Mesenchymal stem cell (in vitro differentiated cells and primary cell): ENCODE measurements at regions not wholly inside any gene's neighbourhood (a gene's known extent, or its start where the extent isn't known, plus 50 kb on each side); places are given as distances from the start of the nearest gene placed in this dataset.

Experiments
- DNase-seq: peaks from one replicate; pipeline ENCODE4 v3.0.0-alpha.2; 2013
- H2AFZ ChIP-seq: one replicate; pipeline ENCODE4 v1.6.1; 2013; ENCODE audit warnings: low read depth, mild to moderate bottlenecking, control low read depth, inconsistent platforms, low read length, moderate library complexity
- H2AK5ac ChIP-seq: 2 replicates; pipeline ENCODE4 v1.6.1; 2013; ENCODE audit warnings: low read length, moderate library complexity, mild to moderate bottlenecking, inconsistent platforms; ENCODE audit not compliant: severe bottlenecking
- H2BK120ac ChIP-seq: one replicate; pipeline ENCODE4 v1.6.1; 2013; ENCODE audit warnings: low read depth, mild to moderate bottlenecking, inconsistent platforms, low read length, moderate library complexity
- H2BK12ac ChIP-seq, 2 experiments: one replicate each; pipeline ENCODE4 v1.6.1; 2013; ENCODE audit warnings: inconsistent platforms in 2 of 2, low read length in 2 of 2, mild to moderate bottlenecking in 2 of 2, moderate library complexity in 2 of 2, control low read depth in 1 of 2
- H2BK15ac ChIP-seq: one replicate; pipeline ENCODE4 v1.6.1; 2013; ENCODE audit warnings: mild to moderate bottlenecking, low read depth, inconsistent platforms; ENCODE audit not compliant: poor library complexity, severe bottlenecking
- H2BK5ac ChIP-seq: 2 replicates; pipeline ENCODE4 v1.6.1; 2013; ENCODE audit warnings: low read depth, mild to moderate bottlenecking, low read length, control low read depth, inconsistent platforms; ENCODE audit not compliant: poor library complexity, severe bottlenecking
- H3K14ac ChIP-seq, 2 experiments: one replicate each; pipeline ENCODE4 v1.6.1; 2013; ENCODE audit warnings: inconsistent platforms in 2 of 2, low read length in 2 of 2, control low read depth in 1 of 2, mild to moderate bottlenecking in 1 of 2, moderate library complexity in 1 of 2
- H3K18ac ChIP-seq, 2 experiments: one replicate each; pipeline ENCODE4 v1.6.1; 2013; ENCODE audit warnings: inconsistent platforms in 2 of 2, low read length in 2 of 2, control low read depth in 1 of 2, low read depth in 1 of 2, mild to moderate bottlenecking in 1 of 2
- H3K23ac ChIP-seq, 2 experiments: one replicate each; pipeline ENCODE4 v1.6.1; 2013; ENCODE audit warnings: inconsistent platforms in 2 of 2, low read length in 2 of 2, mild to moderate bottlenecking in 2 of 2, moderate library complexity in 2 of 2, control low read depth in 1 of 2
- H3K27ac ChIP-seq: 2 replicates; pipeline ENCODE4 v1.5.1; 2013; ENCODE audit warnings: mild to moderate bottlenecking, moderate library complexity, low read length, control low read depth, inconsistent platforms; ENCODE audit not compliant: poor library complexity, severe bottlenecking
- H3K27me3 ChIP-seq, 2 experiments: 2 replicates each; pipeline versions ENCODE4 v1.6.1 to v1.7.0; 2013; ENCODE audit warnings: low read length in 2 of 2, mild to moderate bottlenecking in 2 of 2, moderate library complexity in 2 of 2, control low read depth in 1 of 2, inconsistent platforms in 1 of 2; ENCODE audit not compliant: control insufficient read depth in 1 of 2, insufficient read depth in 1 of 2
- H3K36me3 ChIP-seq, 2 experiments: 2 replicates each; pipeline versions ENCODE4 v1.6.1 to v1.7.0; 2013; ENCODE audit warnings: low read length in 2 of 2, control low read depth in 1 of 2, inconsistent platforms in 1 of 2, low read depth in 1 of 2, mild to moderate bottlenecking in 1 of 2; ENCODE audit not compliant: insufficient read depth in 2 of 2, control insufficient read depth in 1 of 2
- H3K4ac ChIP-seq, 2 experiments: one replicate each; pipeline ENCODE4 v1.6.1; 2013; ENCODE audit warnings: inconsistent platforms in 2 of 2, low read length in 2 of 2, mild to moderate bottlenecking in 2 of 2, moderate library complexity in 2 of 2, control low read depth in 1 of 2, low read depth in 1 of 2
- H3K4me1 ChIP-seq: 2 replicates; pipeline ENCODE4 v1.6.1; 2013; ENCODE audit warnings: low read depth, low read length, control low read depth; ENCODE audit not compliant: control insufficient read depth, insufficient read depth
- H3K4me2 ChIP-seq: 2 replicates; pipeline ENCODE4 v1.6.1; 2013; ENCODE audit warnings: low read length, mild to moderate bottlenecking, inconsistent platforms; ENCODE audit not compliant: poor library complexity, severe bottlenecking
- H3K4me3 ChIP-seq, 2 experiments: 2 replicates each; pipeline versions ENCODE4 v1.5.1 to v1.7.0; 2013; ENCODE audit warnings: low read length in 2 of 2, mild to moderate bottlenecking in 2 of 2, control low read depth in 1 of 2, low read depth in 1 of 2; ENCODE audit not compliant: insufficient read depth in 1 of 2
- H3K79me1 ChIP-seq: replicated peaks from 2 replicates; pipeline ENCODE4 v1.6.1; 2013; ENCODE audit warnings: mild to moderate bottlenecking, control low read depth, low read length, inconsistent platforms; ENCODE audit not compliant: poor library complexity, severe bottlenecking
- H3K9ac ChIP-seq: 2 replicates; pipeline ENCODE4 v1.7.0; 2013; ENCODE audit warnings: mild to moderate bottlenecking, low read length, moderate library complexity
- H3K9me3 ChIP-seq: 2 replicates; pipeline ENCODE4 v1.7.0; 2013; ENCODE audit warnings: mild to moderate bottlenecking, low read length; ENCODE audit not compliant: control insufficient read depth
- H4K8ac ChIP-seq: one replicate; pipeline ENCODE4 v1.6.1; 2013; ENCODE audit warnings: inconsistent platforms, mild to moderate bottlenecking, low read length, moderate library complexity
- H4K91ac ChIP-seq: one replicate; pipeline ENCODE4 v1.6.1; 2013; ENCODE audit warnings: mild to moderate bottlenecking, low read length, inconsistent platforms
- WGBS: methylation state at CpG from one replicate; pipeline ENCODE4 v1.1.7; 2013; ENCODE audit warnings: mixed read lengths; 5-methylcytosine and 5-hydroxymethylcytosine counted together

- no peaks in the 10 kb centered on the region for H3K79me1 ChIP-seq
- WGBS, result no CpG with 5 or more reads among the region's 1 CpG
- no peak overlapping the region for H3K14ac ChIP-seq
Observed at GRCh38 chr2:37529830-37530415, 141.5 kb downstream of the CDC42EP3 start.

GRCh38 chr2:37532503-37532902, 138.9 kb downstream of the CDC42EP3 start:
- Histone ChIP-seq H3K4me3 (no peak overlapping the region), H3K9me3 (no peaks in the 10 kb centered on the region), H2AK5ac (no peak overlapping the region), H3K36me3 (no peaks in the 10 kb centered on the region), H3K4me2 (no peak overlapping the region), H3K27ac (no peak overlapping the region), H4K91ac (no peak overlapping the region), H2BK120ac (no peak overlapping the region), H3K79me1 (no peaks in the 10 kb centered on the region), H2AFZ (no peak overlapping the region), H2BK12ac (no peak overlapping the region), H2BK15ac (no peak overlapping the region), H3K18ac (no peak overlapping the region), H4K8ac (no peak overlapping the region), H3K9ac (no peak overlapping the region), H3K4ac (no peak overlapping the region), H3K23ac (no peak overlapping the region), H3K4me1 (no peaks in the 10 kb centered on the region), H3K14ac (no peak overlapping the region), H2BK5ac (no peak overlapping the region), H3K27me3 (no peaks in the 10 kb centered on the region)
- WGBS, result 98% methylated on average over 2 of the region's 2 CpGs
- DNase-seq, result no peak

More at GRCh38 chr2:37529830-37530415, 141.5 kb downstream of the CDC42EP3 start:
- H2BK120ac ChIP-seq, result no peak overlapping the region
- H3K4me2 ChIP-seq, result no peak overlapping the region
- DNase-seq, result no peak
- no peak overlapping the region for H3K4me3 ChIP-seq
- H2AK5ac ChIP-seq, result no peak overlapping the region
- H3K18ac ChIP-seq, result no peak overlapping the region
- no peak overlapping the region for H3K27ac ChIP-seq
- no peak overlapping the region for H3K9ac ChIP-seq
- H2BK12ac ChIP-seq, result no peak overlapping the region
- no peak overlapping the region for H4K91ac ChIP-seq
- H2BK5ac ChIP-seq, result no peak overlapping the region
- no peaks in the 10 kb centered on the region for H3K9me3 ChIP-seq
- no peak overlapping the region for H3K23ac ChIP-seq
- no peak overlapping the region for H3K4ac ChIP-seq
- no peaks in the 10 kb centered on the region for H3K36me3 ChIP-seq
- H3K4me1 ChIP-seq, result no peaks in the 10 kb centered on the region
- no peaks in the 10 kb centered on the region for H3K27me3 ChIP-seq
- no peak overlapping the region for H4K8ac ChIP-seq
- H2AFZ ChIP-seq, result no peak overlapping the region
- H2BK15ac ChIP-seq, result no peak overlapping the region

- H2BK5ac ChIP-seq, result no peak overlapping the region
- WGBS, result 97% methylated on average over 3 of the region's 5 CpGs
- H3K4me1 ChIP-seq, result no peaks in the 10 kb centered on the region
Observed at GRCh38 chr2:37537316-37537715, 134.1 kb downstream of the CDC42EP3 start.

GRCh38 chr2:37541516-37541915, 129.9 kb downstream of the CDC42EP3 start:
- Histone ChIP-seq H3K27ac (no peak overlapping the region), H3K4me3 (no peak overlapping the region), H3K4me1 (no peaks in the 10 kb centered on the region), H3K79me1 (no peaks in the 10 kb centered on the region), H3K4me2 (no peak overlapping the region), H3K23ac (no peak overlapping the region), H2BK15ac (no peak overlapping the region), H4K8ac (no peak overlapping the region), H2AK5ac (no peak overlapping the region), H2BK12ac (no peak overlapping the region), H2BK120ac (no peak overlapping the region), H3K9ac (no peak overlapping the region), H2BK5ac (no peak overlapping the region), H3K4ac (no peak overlapping the region), H3K14ac (no peak overlapping the region), H3K36me3 (no peaks in the 10 kb centered on the region), H4K91ac (no peak overlapping the region), H3K27me3 (no peaks in the 10 kb centered on the region), H3K18ac (no peak overlapping the region), H3K9me3 (no peaks in the 10 kb centered on the region), H2AFZ (no peak overlapping the region)
- WGBS, result 95% methylated on average over 3 of the region's 5 CpGs
- no peak for DNase-seq

More at GRCh38 chr2:37537316-37537715, 134.1 kb downstream of the CDC42EP3 start:
- no peak overlapping the region for H4K91ac ChIP-seq
- H4K8ac ChIP-seq, result no peak overlapping the region
- peak overlapping the region; percentile 48 for H2BK15ac ChIP-seq
- H3K4me2 ChIP-seq, result no peak overlapping the region
- H3K9ac ChIP-seq, result no peak overlapping the region
- H3K4me3 ChIP-seq, result no peak overlapping the region
- no peak for DNase-seq
- H3K14ac ChIP-seq, result no peak overlapping the region
- H2BK120ac ChIP-seq, result no peak overlapping the region
- H3K9me3 ChIP-seq, result no peaks in the 10 kb centered on the region
- no peak overlapping the region for H3K27ac ChIP-seq
- no peaks in the 10 kb centered on the region for H3K79me1 ChIP-seq
- H3K23ac ChIP-seq, result no peak overlapping the region
- no peaks in the 10 kb centered on the region for H3K36me3 ChIP-seq
- H3K27me3 ChIP-seq, result no peaks in the 10 kb centered on the region
- H2AK5ac ChIP-seq, result no peak overlapping the region
- no peak overlapping the region for H3K18ac ChIP-seq
- H2AFZ ChIP-seq, result no peak overlapping the region
- no peak overlapping the region for H3K4ac ChIP-seq
- H2BK12ac ChIP-seq, result no peak overlapping the region
